GM12864 (cell line): ENCODE measurements at regions not wholly inside any gene's neighbourhood (a gene's known extent, or its start where the extent isn't known, plus 50 kb on each side); places are given as distances from the start of the nearest gene placed in this dataset.
"Not testable (repeated sequence)": the region's sequence is repeated elsewhere in the genome, so short reads cannot be mapped to it uniquely, and the experiment has no call there.

Experiments used
- DNase-seq: peaks from one replicate; pipeline ENCODE4 v3.0.0-alpha.2; 2011; ENCODE audit warnings: low read depth
- H3K4me3 ChIP-seq: 2 replicates; pipeline ENCODE4 v1.5.1; 2011; ENCODE audit warnings: mild to moderate bottlenecking, low read depth, low read length, control low read depth
- CTCF ChIP-seq: IDR thresholded peaks from 2 replicates; pipeline ENCODE4 v1.5.1; 2011; ENCODE audit warnings: low read depth, mild to moderate bottlenecking, moderate library complexity, low read length, control low read depth, inconsistent platforms; ENCODE audit errors: missing control alignments

DNA sequence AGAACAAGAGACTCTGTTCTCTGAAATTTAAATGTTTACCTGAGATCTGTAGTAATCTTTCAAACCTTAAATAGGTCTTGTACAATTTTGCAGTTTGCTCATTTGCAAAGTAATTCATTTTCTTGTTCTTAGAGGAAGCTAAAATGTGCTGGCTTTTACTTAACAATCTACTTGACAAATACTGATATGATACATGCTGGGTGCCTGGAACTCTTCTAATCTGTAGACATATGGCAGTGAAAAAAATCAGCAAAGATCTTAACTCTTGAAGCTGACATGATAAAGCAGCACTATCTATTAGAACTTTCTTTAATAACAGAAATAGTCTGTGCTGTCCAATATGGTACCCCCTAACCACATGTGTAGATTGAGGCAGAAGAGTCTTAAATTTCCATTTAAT is 1352.8 kb upstream of the SLC39A10 start:
- TF ChIP-seq CTCF = no peak
- no peak for DNase-seq
- no peak overlapping the region for H3K4me3 ChIP-seq

GRCh38 chr2:194301946-194302345 is 1355.1 kb upstream of the SLC39A10 start:
- DNase-seq = no peak
- H3K4me3 ChIP-seq = no peak overlapping the region
- TF ChIP-seq CTCF = no peak

DNA sequence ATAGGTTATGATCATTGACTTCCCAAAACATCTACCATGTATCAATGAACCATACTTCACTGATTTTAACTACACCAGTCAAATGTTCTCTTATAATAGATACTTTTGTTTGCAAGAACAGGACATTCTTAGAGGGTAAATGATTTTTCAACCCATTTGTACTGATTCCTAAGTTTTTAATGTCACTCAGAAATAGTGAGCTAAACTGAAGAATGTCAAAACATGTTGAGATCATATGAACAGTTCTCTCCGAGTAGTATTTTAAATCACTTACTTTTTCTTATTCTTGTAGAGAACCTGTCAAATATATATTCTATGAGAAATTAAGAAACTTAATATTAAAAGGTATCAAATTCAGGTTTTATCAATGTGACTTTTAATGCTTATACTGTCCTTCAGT is 1362.9 kb upstream of the SLC39A10 start:
- DNase-seq = no peak
- no peak for TF ChIP-seq CTCF
- no peak overlapping the region for H3K4me3 ChIP-seq

GRCh38 chr2:194291104-194291503 is 1365.9 kb upstream of the SLC39A10 start:
- no peak for DNase-seq
- no peak overlapping the region for H3K4me3 ChIP-seq
- TF ChIP-seq CTCF = no peak

- no peak overlapping the region for H3K4me3 ChIP-seq
- no peak for DNase-seq
- TF ChIP-seq CTCF = no peak
These were observed 1367.2 kb upstream of the SLC39A10 start for GRCh38 chr2:194289712-194290346.

DNA sequence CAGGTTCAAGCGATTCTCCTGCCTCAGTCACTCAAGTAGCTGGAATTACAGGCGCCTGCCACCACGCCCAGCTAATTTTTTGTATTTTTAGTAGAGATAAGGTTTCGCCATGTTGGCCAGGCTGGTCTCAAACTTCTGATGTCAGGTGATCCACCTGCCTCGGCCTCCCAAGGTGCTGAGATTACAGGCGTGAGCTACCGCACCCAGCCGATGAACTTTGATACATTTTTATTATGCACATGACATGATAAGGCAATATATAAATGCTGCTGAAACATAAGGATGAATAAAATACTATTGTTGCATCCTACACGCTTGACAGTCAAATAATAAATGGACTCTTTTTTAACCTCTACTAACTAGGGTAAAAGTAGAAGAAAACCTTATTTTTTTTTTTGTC is 1380.4 kb upstream of the SLC39A10 start:
- DNase-seq, H3K4me3 ChIP-seq: not testable (repeated sequence)

DNA sequence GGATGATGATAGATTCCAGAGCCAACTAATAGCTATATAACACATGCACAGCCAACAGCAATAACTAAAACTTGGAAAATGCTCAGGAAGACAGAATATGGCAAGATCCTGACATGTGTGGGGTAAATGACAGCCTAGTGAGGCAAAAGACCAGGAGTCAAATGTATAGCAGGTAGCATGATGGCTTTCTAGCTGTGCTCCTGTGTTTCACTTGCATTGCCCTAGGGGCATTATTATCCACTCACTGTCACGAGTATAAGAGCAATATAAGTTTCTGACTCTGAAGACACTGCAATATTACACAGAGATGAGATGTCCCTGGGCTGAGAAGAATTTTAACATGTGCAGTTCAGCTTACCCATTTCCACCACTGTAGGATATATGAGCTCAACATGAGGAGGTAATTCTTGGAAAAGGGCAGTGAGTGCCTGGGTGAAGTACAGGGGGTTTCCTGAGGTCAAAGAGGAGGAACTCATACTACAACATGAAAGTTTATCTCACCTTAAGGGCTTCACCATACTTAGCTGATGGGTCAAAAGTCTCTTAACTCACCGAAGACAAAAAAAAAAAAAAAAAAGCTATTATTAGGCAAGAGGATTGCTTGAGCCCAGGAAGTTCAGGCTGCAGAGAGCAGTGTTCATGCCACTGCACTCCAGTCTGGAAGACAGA is 1385.6 kb upstream of the SLC39A10 start:
- TF ChIP-seq CTCF = no peak
- DNase-seq = no peak
- no peak overlapping the region for H3K4me3 ChIP-seq
